ENCODE measurements at regions not wholly inside any gene's neighbourhood (a gene's known extent, or its start where the extent isn't known, plus 50 kb on each side); places are given as distances from the start of the nearest gene placed in this dataset.

GRCh38 chr5:28012538-28012937 lies 974.2 kb upstream of the CDH9 start:
- H3K27ac ChIP-seq (ENCODE audit: low read depth, low read length): no peak overlapping the region
- ChIA-PET CTCF (no interaction called here), POLR2A (no interaction called here)
- TF ChIP-seq CTCF (IDR thresholded peaks at IDR 0.05; ENCODE audit: low read depth, low read length): no peak
- H3K9me3 ChIP-seq (ENCODE audit: control insufficient read depth, insufficient read depth, low read length): peaks cover 22% of the 10 kb centered on the region
- no peak overlapping the region for H3K4me3 ChIP-seq (ENCODE audit: low read depth, low read length)
- no peak for DNase-seq (ENCODE audit: low read depth, low spot score)
- H3K27me3 ChIP-seq (ENCODE audit: control insufficient read depth, insufficient read depth, low read length): no peaks in the 10 kb centered on the region

- H3K27ac ChIP-seq (ENCODE audit: low read depth, low read length): no peak overlapping the region
- H3K27me3 ChIP-seq (ENCODE audit: control insufficient read depth, insufficient read depth, low read length): no peaks in the 10 kb centered on the region
- POLR2A ChIA-PET: no interaction called here
- DNase-seq (ENCODE audit: low read depth, low spot score): no peak
- CTCF ChIA-PET: no interaction called here
- no peak for TF ChIP-seq CTCF (IDR thresholded peaks at IDR 0.05; ENCODE audit: low read depth, low read length)
- H3K9me3 ChIP-seq (ENCODE audit: control insufficient read depth, insufficient read depth, low read length): peaks cover 16% of the 10 kb centered on the region
- H3K4me3 ChIP-seq (ENCODE audit: low read depth, low read length): no peak overlapping the region
These were observed 971.2 kb upstream of the CDH9 start for GRCh38 chr5:28009576-28009975.

GRCh38 chr5:27996665-27997064 lies 958.3 kb upstream of the CDH9 start:
- no peak overlapping the region for H3K4me3 ChIP-seq (ENCODE audit: low read depth, low read length)
- H3K9me3 ChIP-seq (ENCODE audit: control insufficient read depth, insufficient read depth, low read length): peaks cover 4% of the 10 kb centered on the region; the same call in 1 of the 2 replicates
- ChIA-PET CTCF (no interaction called here), POLR2A (no interaction called here)
- DNase-seq (ENCODE audit: low read depth, low spot score): no peak
- H3K27ac ChIP-seq (ENCODE audit: low read depth, low read length): no peak overlapping the region
- TF ChIP-seq CTCF (IDR thresholded peaks at IDR 0.05; ENCODE audit: low read depth, low read length): no peak
- H3K27me3 ChIP-seq (ENCODE audit: control insufficient read depth, insufficient read depth, low read length): no peaks in the 10 kb centered on the region

- no peaks in the 10 kb centered on the region for H3K27me3 ChIP-seq (ENCODE audit: control insufficient read depth, insufficient read depth, low read length)
- no peak overlapping the region for H3K4me3 ChIP-seq (ENCODE audit: low read depth, low read length)
- DNase-seq (ENCODE audit: low read depth, low spot score): no peak
- H3K9me3 ChIP-seq (ENCODE audit: control insufficient read depth, insufficient read depth, low read length): peaks cover 4% of the 10 kb centered on the region; the same call in 1 of the 2 replicates
- POLR2A ChIA-PET: no interaction called here
- TF ChIP-seq CTCF (IDR thresholded peaks at IDR 0.05; ENCODE audit: low read depth, low read length): no peak
- H3K27ac ChIP-seq (ENCODE audit: low read depth, low read length): no peak overlapping the region
- CTCF ChIA-PET: no interaction called here
These were observed 957.5 kb upstream of the CDH9 start for GRCh38 chr5:27995867-27996266.

GRCh38 chr5:27978322-27978721 lies 939.9 kb upstream of the CDH9 start:
- Histone ChIP-seq H3K27ac (ENCODE audit: low read depth, low read length) (no peak overlapping the region), H3K27me3 (ENCODE audit: control insufficient read depth, insufficient read depth, low read length) (no peaks in the 10 kb centered on the region), H3K4me3 (ENCODE audit: low read depth, low read length) (no peak overlapping the region), H3K9me3 (ENCODE audit: control insufficient read depth, insufficient read depth, low read length) (no peaks in the 10 kb centered on the region; the same call in 1 of the 2 replicates)
- TF ChIP-seq CTCF (IDR thresholded peaks at IDR 0.05; ENCODE audit: low read depth, low read length): no peak
- DNase-seq (ENCODE audit: low read depth, low spot score): no peak
- ChIA-PET CTCF (no interaction called here), POLR2A (no interaction called here)
